HEK293T (cell line): ENCODE measurements at regions not wholly inside any gene's neighbourhood (a gene's known extent, or its start where the extent isn't known, plus 50 kb on each side); places are given as distances from the start of the nearest gene placed in this dataset.
A peak's percentile ranks its signal among the peaks of the same experiment; 100 is the strongest.

Source experiments
- CTCF ChIA-PET: fragments of 350-600 bp; formaldehyde crosslinking; extraction: SDS; loops from one replicate; lab custom pipeline; 2021; ENCODE audit warnings: antibody characterized with exemption, inconsistent platforms; lab: Yijun Ruan, JAX
- POLR2A ChIA-PET: fragments of 350-600 bp; formaldehyde crosslinking; extraction: SDS; loops from one replicate; lab custom pipeline; 2020; ENCODE audit warnings: antibody characterized with exemption, inconsistent platforms; lab: Yijun Ruan, JAX
- DNase-seq: peaks from one replicate; pipeline ENCODE4 v3.0.0; 2012; ENCODE audit warnings: mixed read lengths; ENCODE audit errors: extremely low spot score
- ARNT ChIP-seq: fragments of 450-650 bp; IDR thresholded peaks from 2 replicates; pipeline ENCODE4 v1.6.1; 2017; ENCODE audit warnings: mild to moderate bottlenecking
- BHLHE40 ChIP-seq: fragments of 450-650 bp; IDR thresholded peaks from 2 replicates; pipeline ENCODE4 v1.6.1; 2016; ENCODE audit warnings: mild to moderate bottlenecking, moderate library complexity, borderline replicate concordance
- CTBP1 ChIP-seq: fragments of 450-650 bp; IDR thresholded peaks from 2 replicates; pipeline ENCODE4 v1.6.1; 2016; ENCODE audit warnings: borderline replicate concordance
- ELF4 ChIP-seq: fragments of 450-650 bp; IDR thresholded peaks from 2 replicates; pipeline ENCODE4 v1.6.1; 2017; ENCODE audit warnings: antibody characterized with exemption
- FOXA1 ChIP-seq: fragments of 450-650 bp; IDR thresholded peaks from 2 replicates; pipeline ENCODE4 v1.6.1; 2016; ENCODE audit warnings: mild to moderate bottlenecking
- FOXK2 ChIP-seq: fragments of 450-650 bp; IDR thresholded peaks from 2 replicates; pipeline ENCODE4 v1.6.1; 2016; ENCODE audit warnings: mild to moderate bottlenecking
- FOXM1 ChIP-seq: fragments of 450-650 bp; IDR thresholded peaks from 2 replicates; pipeline ENCODE4 v1.6.1; 2017; ENCODE audit warnings: mild to moderate bottlenecking, borderline replicate concordance
- HDGF ChIP-seq: fragments of 450-650 bp; IDR thresholded peaks from 2 replicates; pipeline ENCODE4 v1.6.1; 2017; ENCODE audit warnings: antibody characterized with exemption, borderline replicate concordance
- L3MBTL2 ChIP-seq: fragments of 450-650 bp; conservative IDR thresholded peaks from 2 replicates; pipeline ENCODE4 v1.6.1; 2016; ENCODE audit warnings: mild to moderate bottlenecking
- LEF1 ChIP-seq: fragments of 450-650 bp; IDR thresholded peaks from 2 replicates; pipeline ENCODE4 v1.6.1; 2017; ENCODE audit warnings: mild to moderate bottlenecking, borderline replicate concordance
- NFRKB ChIP-seq: fragments of 450-650 bp; IDR thresholded peaks from 2 replicates; pipeline ENCODE4 v1.6.1; 2016; ENCODE audit warnings: mild to moderate bottlenecking, moderate library complexity
- SP1 ChIP-seq: fragments of 450-650 bp; IDR thresholded peaks from 2 replicates; pipeline ENCODE4 v1.6.1; 2017
- SUZ12 ChIP-seq: fragments of 450-650 bp; IDR thresholded peaks from 2 replicates; pipeline ENCODE4 v1.6.1; 2016; ENCODE audit warnings: mild to moderate bottlenecking
- TARDBP ChIP-seq: fragments of 450-650 bp; IDR thresholded peaks from 2 replicates; pipeline ENCODE4 v1.6.1; 2016
- ZNF384 ChIP-seq: fragments of 450-650 bp; IDR thresholded peaks from 2 replicates; pipeline ENCODE4 v1.6.1; 2016
- TF ChIP-seq, protein P1 (sequence below): fragments of 450-650 bp; IDR thresholded peaks from 2 replicates; pipeline ENCODE4 v1.6.1; 2016

DNA sequence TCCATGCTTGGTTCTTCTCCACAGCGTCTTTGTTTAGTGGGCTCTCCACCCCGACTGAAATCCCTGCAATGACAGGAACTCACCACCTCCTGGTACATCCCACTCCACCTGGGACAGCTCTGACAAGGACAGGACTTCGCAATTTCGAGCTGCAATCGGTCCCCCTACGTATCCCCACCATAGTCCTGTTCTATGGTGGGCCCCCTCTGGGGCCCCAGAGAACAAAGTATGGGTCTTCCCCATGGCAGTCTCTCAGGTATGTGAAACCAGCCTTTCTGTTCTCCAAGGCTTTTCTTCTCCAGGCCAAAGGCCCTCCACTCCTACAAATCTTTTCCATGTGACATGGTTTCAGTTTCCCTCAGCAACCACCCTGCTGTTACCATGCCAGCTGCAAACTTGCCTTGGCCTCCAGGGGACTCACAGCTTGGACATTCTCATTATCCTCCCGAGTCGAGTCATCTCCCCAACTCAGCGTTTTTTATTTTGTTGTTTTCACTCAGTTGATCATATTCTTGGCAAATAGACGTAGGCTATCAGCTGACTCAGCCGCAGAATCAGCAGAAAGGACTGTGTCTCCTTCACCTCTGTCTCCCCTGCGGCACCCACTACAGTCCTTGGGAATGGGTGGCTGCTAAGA, 233.3 kb downstream of the OPA1 start:
- CTCF ChIA-PET, result interaction anchor here (0.6 kb wide), 1 partner anchor 179 kb away, joined by 5 read pairs; no protein-coding TSS in a partner anchor
- POLR2A ChIA-PET, result no interaction called here
- TF ChIP-seq SP1 (no peak), FOXM1 (no peak), BHLHE40 (no peak), ELF4 (no peak), L3MBTL2 (no peak), SUZ12 (no peak), TARDBP (no peak)
- TF ChIP-seq, protein P1, sequence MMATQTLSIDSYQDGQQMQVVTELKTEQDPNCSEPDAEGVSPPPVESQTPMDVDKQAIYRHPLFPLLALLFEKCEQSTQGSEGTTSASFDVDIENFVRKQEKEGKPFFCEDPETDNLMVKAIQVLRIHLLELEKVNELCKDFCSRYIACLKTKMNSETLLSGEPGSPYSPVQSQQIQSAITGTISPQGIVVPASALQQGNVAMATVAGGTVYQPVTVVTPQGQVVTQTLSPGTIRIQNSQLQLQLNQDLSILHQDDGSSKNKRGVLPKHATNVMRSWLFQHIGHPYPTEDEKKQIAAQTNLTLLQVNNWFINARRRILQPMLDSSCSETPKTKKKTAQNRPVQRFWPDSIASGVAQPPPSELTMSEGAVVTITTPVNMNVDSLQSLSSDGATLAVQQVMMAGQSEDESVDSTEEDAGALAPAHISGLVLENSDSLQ, result no peak
- peak; percentile 11 for DNase-seq

DNA sequence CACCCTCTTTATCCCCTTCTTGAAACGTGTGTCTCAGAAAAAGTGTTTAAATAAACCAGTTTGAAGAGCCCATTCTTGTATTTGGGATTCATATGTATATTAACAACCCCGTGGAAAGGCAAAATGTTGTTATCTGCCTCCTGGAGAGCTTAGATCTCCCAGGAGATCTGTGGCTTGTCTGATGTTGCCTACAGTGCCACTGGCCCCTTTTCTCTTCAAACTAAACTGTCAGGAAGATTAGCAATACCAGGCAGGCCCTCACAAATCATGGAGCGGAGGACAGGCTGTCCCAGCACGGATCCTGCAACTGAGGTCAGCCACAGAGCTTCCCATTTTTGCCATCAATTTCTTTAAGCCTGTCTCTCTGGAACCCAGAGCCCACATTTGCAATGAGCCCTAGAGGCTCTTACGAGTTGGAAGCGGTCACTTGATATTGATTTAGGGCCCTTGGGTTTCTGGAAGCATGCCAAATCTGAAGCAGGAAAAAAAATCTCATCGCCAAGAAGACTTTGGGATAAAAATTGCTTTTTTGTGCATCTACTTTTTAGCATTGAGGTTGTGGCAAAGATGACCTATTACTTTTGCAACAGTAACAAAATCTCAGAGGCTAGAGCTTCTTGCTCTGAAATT, 234.1 kb downstream of the OPA1 start:
- ChIA-PET POLR2A (no interaction called here), CTCF (interaction anchor here (0.7 kb wide), 1 partner anchor 419 kb away, joined by 3 read pairs; no protein-coding TSS in a partner anchor)
- TF ChIP-seq, protein P1, result 0 out of 2 replicates have a peak, but pooled peaks have one; percentile 28
- no peak for TF ChIP-seq BHLHE40
- DNase-seq, result no peak

- TF ChIP-seq L3MBTL2, result no peak
- no peak for TF ChIP-seq FOXA1
- TF ChIP-seq, protein P1, result no peak
- no peak for TF ChIP-seq NFRKB
- TF ChIP-seq CTBP1, result no peak
- TF ChIP-seq LEF1, result no peak
- no peak for TF ChIP-seq ARNT
- no peak for TF ChIP-seq FOXM1
- TF ChIP-seq BHLHE40, result no peak
- TF ChIP-seq SUZ12, result no peak
- TF ChIP-seq ZNF384, result no peak
- no peak for TF ChIP-seq SP1
- TF ChIP-seq ELF4, result no peak
- no peak for TF ChIP-seq HDGF
- TF ChIP-seq FOXK2, result no peak
- TF ChIP-seq TARDBP, result no peak
- DNase-seq, result no peak
- CTCF ChIA-PET, result no interaction called here
- POLR2A ChIA-PET, result no interaction called here
Observed at GRCh38 chr3:193827871-193828270, 234.9 kb downstream of the OPA1 start.

DNA sequence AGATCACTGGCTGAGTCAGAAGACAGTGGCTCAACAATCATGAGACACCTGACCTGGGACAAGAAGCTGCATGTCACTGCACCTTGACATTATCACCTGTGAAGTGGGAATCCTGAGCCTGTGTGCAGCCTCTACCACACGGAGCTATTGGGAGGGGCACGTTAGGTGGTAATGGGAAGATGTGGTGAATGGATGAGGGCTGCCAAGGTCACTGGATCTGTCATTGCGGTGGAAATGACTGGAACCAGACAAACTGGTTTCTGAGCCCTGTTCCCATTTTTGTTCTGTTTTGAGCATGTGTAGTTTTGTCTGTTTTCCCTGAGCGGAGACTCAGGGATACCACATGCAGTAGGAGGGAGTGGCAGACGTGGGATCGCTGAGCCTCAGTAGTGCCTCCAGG, 235.5 kb downstream of the OPA1 start:
- TF ChIP-seq NFRKB (no peak), ZNF384 (no peak), LEF1 (no peak), CTBP1 (no peak), ELF4 (no peak), ARNT (no peak), SP1 (no peak), HDGF (no peak), SUZ12 (no peak), BHLHE40 (no peak), L3MBTL2 (no peak), FOXA1 (no peak)
- TF ChIP-seq, protein P1, result no peak
- ChIA-PET CTCF (no interaction called here), POLR2A (no interaction called here)
- no peak for DNase-seq

DNA sequence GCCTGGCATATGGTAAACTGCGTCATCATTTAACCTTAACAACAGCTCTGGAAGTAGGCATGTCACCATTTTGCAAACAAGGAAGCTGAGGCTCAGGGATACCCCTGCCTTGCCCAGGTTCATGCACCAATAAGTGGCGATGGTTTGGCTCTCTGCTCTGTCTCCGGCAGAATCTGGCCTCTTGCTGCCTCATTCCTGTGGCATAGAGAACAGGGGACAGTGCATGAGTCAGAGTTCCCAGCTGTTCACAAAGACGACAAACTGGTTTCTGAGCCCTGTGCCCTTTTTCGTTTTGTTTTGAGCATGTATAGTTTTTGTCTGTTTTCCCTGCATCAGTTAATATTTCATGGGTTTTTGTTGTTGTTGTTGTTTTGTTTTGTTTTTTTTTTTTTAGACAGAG, 236.8 kb downstream of the OPA1 start:
- CTCF ChIA-PET, result no interaction called here
- no peak for TF ChIP-seq L3MBTL2
- DNase-seq, result no peak
- POLR2A ChIA-PET, result no interaction called here

DNA sequence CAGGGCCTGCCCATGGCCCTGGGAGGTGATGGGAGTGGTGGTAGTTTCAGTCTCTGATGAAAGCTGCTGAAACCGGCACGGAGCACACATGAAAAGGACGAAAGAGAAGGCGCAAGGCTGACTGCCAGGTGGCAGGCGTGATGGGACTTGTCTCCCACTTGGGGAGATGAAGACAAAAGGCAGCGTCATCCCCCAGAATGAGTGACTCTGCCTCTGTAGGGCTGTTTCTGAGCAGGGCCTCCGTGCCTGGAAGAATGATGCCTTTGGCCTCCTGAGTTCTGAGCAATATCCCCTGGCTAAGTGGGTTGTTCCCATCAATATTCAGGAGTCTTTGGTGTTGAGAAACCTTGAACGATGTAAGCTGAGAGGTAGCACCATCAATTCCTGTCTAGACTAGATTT, 237.8 kb downstream of the OPA1 start:
- ChIA-PET CTCF (no interaction called here), POLR2A (no interaction called here)
- no peak for DNase-seq
- TF ChIP-seq FOXK2 (no peak), TARDBP (no peak), ARNT (no peak), ZNF384 (no peak), FOXM1 (no peak), SP1 (no peak), CTBP1 (no peak), L3MBTL2 (no peak), LEF1 (no peak), ELF4 (no peak), NFRKB (no peak)
- TF ChIP-seq, protein P1, result no peak
